HEK293T (cell line): ENCODE measurements at regions not wholly inside any gene's neighbourhood (a gene's known extent, or its start where the extent isn't known, plus 50 kb on each side); places are given as distances from the start of the nearest gene placed in this dataset.

ENCODE experiments used
- BHLHE40 ChIP-seq: fragments of 450-650 bp; IDR thresholded peaks from 2 replicates; pipeline ENCODE4 v1.6.1; 2016; ENCODE audit warnings: mild to moderate bottlenecking, moderate library complexity, borderline replicate concordance
- CTBP1 ChIP-seq: fragments of 450-650 bp; IDR thresholded peaks from 2 replicates; pipeline ENCODE4 v1.6.1; 2016; ENCODE audit warnings: borderline replicate concordance
- FOXA1 ChIP-seq: fragments of 450-650 bp; IDR thresholded peaks from 2 replicates; pipeline ENCODE4 v1.6.1; 2016; ENCODE audit warnings: mild to moderate bottlenecking
- FOXK2 ChIP-seq: fragments of 450-650 bp; IDR thresholded peaks from 2 replicates; pipeline ENCODE4 v1.6.1; 2016; ENCODE audit warnings: mild to moderate bottlenecking
- FOXM1 ChIP-seq: fragments of 450-650 bp; IDR thresholded peaks from 2 replicates; pipeline ENCODE4 v1.6.1; 2017; ENCODE audit warnings: mild to moderate bottlenecking, borderline replicate concordance
- L3MBTL2 ChIP-seq: fragments of 450-650 bp; conservative IDR thresholded peaks from 2 replicates; pipeline ENCODE4 v1.6.1; 2016; ENCODE audit warnings: mild to moderate bottlenecking
- LEF1 ChIP-seq: fragments of 450-650 bp; IDR thresholded peaks from 2 replicates; pipeline ENCODE4 v1.6.1; 2017; ENCODE audit warnings: mild to moderate bottlenecking, borderline replicate concordance
- PKNOX1 ChIP-seq: fragments of 450-650 bp; IDR thresholded peaks from 2 replicates; pipeline ENCODE4 v1.6.1; 2016
- SP1 ChIP-seq: fragments of 450-650 bp; IDR thresholded peaks from 2 replicates; pipeline ENCODE4 v1.6.1; 2017
- SUZ12 ChIP-seq: fragments of 450-650 bp; IDR thresholded peaks from 2 replicates; pipeline ENCODE4 v1.6.1; 2016; ENCODE audit warnings: mild to moderate bottlenecking
- TARDBP ChIP-seq: fragments of 450-650 bp; IDR thresholded peaks from 2 replicates; pipeline ENCODE4 v1.6.1; 2016
- ZNF384 ChIP-seq: fragments of 450-650 bp; IDR thresholded peaks from 2 replicates; pipeline ENCODE4 v1.6.1; 2016

GRCh38 chr5:6083311-6083978, 294.9 kb downstream of the MED10 start:
- TF ChIP-seq FOXA1: no peak
- no peak for TF ChIP-seq SUZ12
- TF ChIP-seq FOXK2: no peak
- TF ChIP-seq SP1: no peak
- TF ChIP-seq TARDBP: no peak
- TF ChIP-seq FOXM1: no peak
- TF ChIP-seq PKNOX1: no peak
- TF ChIP-seq CTBP1: no peak
- no peak for TF ChIP-seq BHLHE40
- TF ChIP-seq ZNF384: no peak
- TF ChIP-seq L3MBTL2: no peak
- no peak for TF ChIP-seq LEF1
